GM12878 (cell line): ENCODE measurements at regions not wholly inside any gene's neighbourhood (a gene's known extent, or its start where the extent isn't known, plus 50 kb on each side); places are given as distances from the start of the nearest gene placed in this dataset.
A peak's percentile ranks its signal among the peaks of the same experiment; 100 is the strongest.

Experiments
- ATAC-seq: fragments of 200-7000 bp; cut with Tn5 transposase; 3 replicates; pipeline ENCODE4 v1.9.1; 2020; ENCODE audit warnings: mild to moderate bottlenecking, moderate library complexity
- BruUV-seq: library from RNA; stranded (reverse); fragments of 400-500 nt; replicated peaks from 2 replicates; lab custom pipeline; 2021; lab: Mats Ljungman, UMichigan
- CTCF ChIA-PET: fragments of 300-600 bp; sonication (Branson Sonifier 250); formaldehyde crosslinking; extraction: SDS; loops from one replicate; lab custom pipeline; 2021; ENCODE audit warnings: inconsistent platforms; lab: Yijun Ruan, JAX
- POLR2A ChIA-PET: fragments of 350-600 bp; formaldehyde crosslinking; extraction: SDS; loops from one replicate; lab custom pipeline; 2021; ENCODE audit warnings: inconsistent platforms; lab: Charles Lee
- RAD21 ChIA-PET: fragments of 300-600 bp; sonication (Branson Sonifier 250); formaldehyde crosslinking; loops from one replicate; lab custom pipeline; 2023; ENCODE audit warnings: antibody characterized with exemption; ENCODE audit not compliant: unreplicated experiment; lab: Charles Lee
- SMC1A ChIA-PET: fragments of 300-600 bp; sonication (Branson Sonifier 250); formaldehyde crosslinking; loops from one replicate; lab custom pipeline; 2023; ENCODE audit not compliant: unreplicated experiment, uncharacterized antibody; lab: Charles Lee
- DNase-seq: peaks from one replicate; pipeline ENCODE4 v3.0.0-alpha.2; 2011; ENCODE audit warnings: low read depth, low spot score
- FAIRE-seq: peaks from 3 replicates; lab custom pipeline; 2011; peaks lifted over from hg19 to GRCh38; lab: Jason Lieb, UNC
- H2AFZ ChIP-seq: 2 replicates; pipeline ENCODE4 v1.6.0; 2011; ENCODE audit warnings: low read depth, low read length, control low read depth; ENCODE audit not compliant: control insufficient read depth
- H3K27ac ChIP-seq: 2 replicates; pipeline ENCODE4 v1.5.1; 2011; ENCODE audit warnings: control low read depth; ENCODE audit not compliant: control insufficient read depth, insufficient read depth
- H3K27me3 ChIP-seq, 2 experiments: replicated peaks in 1 of 2; 2 replicates each; pipeline versions ENCODE4 v1.6.0 to v1.6.1; 2011; ENCODE audit warnings: low read length in 1 of 2; ENCODE audit not compliant: control insufficient read depth in 2 of 2, insufficient read depth in 2 of 2
- H3K36me3 ChIP-seq, 2 experiments: 2 replicates each; pipeline ENCODE4 v1.5.1; 2011; ENCODE audit warnings: low read length in 1 of 2; ENCODE audit not compliant: control insufficient read depth in 2 of 2, insufficient read depth in 2 of 2
- H3K4me1 ChIP-seq: 2 replicates; pipeline ENCODE4 v1.6.1; 2011; ENCODE audit warnings: mild to moderate bottlenecking, low read length, moderate library complexity, mixed read lengths; ENCODE audit not compliant: control insufficient read depth, insufficient read depth
- H3K4me2 ChIP-seq: 2 replicates; pipeline ENCODE4 v1.6.0; 2011; ENCODE audit warnings: control low read depth; ENCODE audit not compliant: control insufficient read depth, insufficient read depth
- H3K4me3 ChIP-seq: fragments of 200-600 bp; sonication (generic); 2 replicates; pipeline ENCODE4 v1.5.1; 2016
- H3K79me2 ChIP-seq: 2 replicates; pipeline ENCODE4 v1.6.0; 2011; ENCODE audit warnings: low read length; ENCODE audit not compliant: control insufficient read depth, insufficient read depth
- H3K9ac ChIP-seq: 2 replicates; pipeline ENCODE4 v1.8.0; 2011; ENCODE audit warnings: low read length, control low read depth, mixed read lengths; ENCODE audit not compliant: control insufficient read depth, insufficient read depth
- H3K9me3 ChIP-seq: replicated peaks from 3 replicates; pipeline ENCODE4 v1.5.1; 2011; ENCODE audit warnings: mild to moderate bottlenecking, low read length; ENCODE audit not compliant: control insufficient read depth, insufficient read depth
- H4K20me1 ChIP-seq: 2 replicates; pipeline ENCODE4 v1.6.0; 2011; ENCODE audit not compliant: control insufficient read depth, insufficient read depth
- BMI1 ChIP-seq: fragments of 450-650 bp; IDR thresholded peaks from 2 replicates; pipeline ENCODE4 v1.6.1; 2016; ENCODE audit warnings: mild to moderate bottlenecking, moderate library complexity, borderline replicate concordance
- MXI1 ChIP-seq: fragments of 150-350 bp; IDR thresholded peaks from 2 replicates; pipeline ENCODE4 v1.6.1; 2011; ENCODE audit warnings: low read depth, mild to moderate bottlenecking, inconsistent platforms, low read length, improper control_type of control experiment
- POU2F2 ChIP-seq: IDR thresholded peaks from 3 replicates; pipeline ENCODE4 v1.6.1; 2011; ENCODE audit warnings: low read depth, mild to moderate bottlenecking, low read length, borderline replicate concordance
- RCOR1 ChIP-seq: conservative IDR thresholded peaks from 2 replicates; pipeline ENCODE4 v1.6.1; 2012; ENCODE audit warnings: low read depth, low read length, improper control_type of control experiment
- RUNX3 ChIP-seq: IDR thresholded peaks from 2 replicates; pipeline ENCODE4 v1.6.1; 2012; ENCODE audit warnings: low read length, inconsistent platforms
- SIN3A ChIP-seq: IDR thresholded peaks from 2 replicates; pipeline ENCODE4 v1.6.1; 2012; ENCODE audit warnings: low read depth, low read length, improper control_type of control experiment
- SREBF1 ChIP-seq: IDR thresholded peaks from 2 replicates; pipeline ENCODE4 v1.6.1; 2012; ENCODE audit warnings: mild to moderate bottlenecking, low read length
- WRNIP1 ChIP-seq: IDR thresholded peaks from 2 replicates; pipeline ENCODE4 v1.6.1; 2011; ENCODE audit warnings: low read depth, low read length, improper control_type of control experiment, borderline replicate concordance
- ZNF24 ChIP-seq: fragments of 450-650 bp; IDR thresholded peaks from 2 replicates; pipeline ENCODE4 v1.6.1; 2017; ENCODE audit warnings: antibody characterized with exemption, mild to moderate bottlenecking
- WGBS: methylation state at CpG from one replicate; pipeline ENCODE4 v1.1.6; 2016; ENCODE audit warnings: low lambda C conversion rate; ENCODE audit not compliant: insufficient replicate concordance, insufficient coverage; ENCODE audit errors: missing lambda C conversion rate; 5-methylcytosine and 5-hydroxymethylcytosine counted together
- in situ Hi-C: fragments of 300-500 bp; cut with MboI; formaldehyde crosslinking; loops from 9 replicates; pipeline ENCODE4 v1.14.3; 2018; ENCODE audit warnings: mixed read lengths
- intact Hi-C: fragments of 100-400 bp; cut with micrococcal nuclease; formaldehyde crosslinking; loops from one replicate; pipeline ENCODE4 v1.14.2; 2022; ENCODE audit not compliant: unreplicated experiment
- TF ChIP-seq, protein P1 (sequence below): IDR thresholded peaks from 2 replicates; pipeline ENCODE4 v1.6.1; 2012; ENCODE audit warnings: low read depth, low read length, improper control_type of control experiment
- TF ChIP-seq, protein P2 (sequence below): fragments of 450-650 bp; IDR thresholded peaks from 2 replicates; pipeline ENCODE4 v1.6.1; 2018; ENCODE audit warnings: mild to moderate bottlenecking, low read depth, moderate library complexity; ENCODE audit not compliant: partially characterized antibody
- TF ChIP-seq, protein P3 (sequence below): fragments of 450-650 bp; IDR thresholded peaks from 2 replicates; pipeline ENCODE4 v1.6.1; 2016; ENCODE audit warnings: mild to moderate bottlenecking, moderate library complexity, borderline replicate concordance
- TF ChIP-seq, protein P4 (sequence below): IDR thresholded peaks from 2 replicates; pipeline ENCODE4 v1.6.1; 2012; ENCODE audit warnings: mild to moderate bottlenecking, low read depth, low read length

DNA sequence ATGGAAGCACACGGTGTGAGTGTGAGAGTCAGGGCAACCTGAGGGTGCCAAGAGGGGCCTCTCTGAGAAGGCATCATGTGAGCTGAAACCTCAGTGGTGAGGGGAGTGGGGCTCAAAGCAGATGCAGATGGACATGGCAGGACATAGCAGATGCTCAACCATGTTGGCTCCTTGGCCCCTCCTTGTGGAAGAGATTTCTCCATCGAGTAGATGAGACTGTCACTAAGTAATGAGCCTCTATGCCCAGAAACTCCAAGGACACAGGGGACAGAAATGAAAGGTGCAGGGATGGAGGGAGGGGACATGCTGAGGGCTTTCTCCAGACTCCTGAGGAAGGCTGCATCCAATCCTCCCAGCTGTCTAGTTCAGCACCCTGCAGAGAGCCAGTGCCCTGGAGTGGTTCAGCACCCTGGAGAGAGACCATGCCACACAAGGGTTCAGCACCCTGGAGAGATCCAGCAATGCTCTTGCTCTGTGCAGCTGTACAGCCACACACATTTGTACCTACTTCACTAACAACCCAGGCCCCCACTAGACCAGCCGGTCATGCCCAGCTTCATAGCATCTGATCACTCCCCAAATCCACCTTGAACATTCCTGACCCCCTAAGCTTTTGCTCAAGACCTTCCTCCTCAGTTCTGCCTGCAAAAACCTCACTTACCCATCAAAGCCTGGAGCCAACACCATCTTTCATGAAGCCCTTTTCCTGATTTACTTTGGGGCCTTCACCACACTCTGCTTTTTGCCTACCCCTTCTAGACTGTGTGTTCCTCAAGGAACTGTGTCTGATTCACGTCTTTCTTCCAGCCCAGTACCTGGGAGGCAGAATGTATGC, 252.0 kb downstream of the CTTN start:
- Histone ChIP-seq H3K9me3 (no peaks in the 10 kb centered on the region; the same call in 2 of the 3 replicates), H3K27me3 (no peaks in the 10 kb centered on the region), H3K79me2 (no peaks in the 10 kb centered on the region), H3K9ac (no peak overlapping the region), H3K4me1 (no peaks in the 10 kb centered on the region), H3K36me3 (no peaks in the 10 kb centered on the region), H3K27ac (no peak overlapping the region), H4K20me1 (no peaks in the 10 kb centered on the region), H3K4me2 (no peak overlapping the region), H2AFZ (no peak overlapping the region), H3K4me3 (no peak overlapping the region)
- ChIA-PET CTCF (no interaction called here), POLR2A (no interaction called here), RAD21 (no interaction called here), SMC1A (no interaction called here)
- intact Hi-C loops (no loop called here), in situ Hi-C loops (no loop called here)
- BruUV-seq: no TSS peak
- FAIRE-seq (peak; percentile 35), DNase-seq (no peak), ATAC-seq (peak; percentile 85)
- WGBS: 0% methylated on average over 4 of the region's 4 CpGs
- TF ChIP-seq SIN3A (peak; percentile 87), RUNX3 (peak; percentile 19; the same call in 1 of the 2 replicates), SREBF1 (peak; percentile 95), ZNF24 (0 out of 2 replicates have a peak, but pooled peaks have one; percentile 9), WRNIP1 (no peak), MXI1 (peak; percentile 83), RCOR1 (peak; percentile 98), POU2F2 (no peak), BMI1 (no peak)
- TF ChIP-seq, protein P1, sequence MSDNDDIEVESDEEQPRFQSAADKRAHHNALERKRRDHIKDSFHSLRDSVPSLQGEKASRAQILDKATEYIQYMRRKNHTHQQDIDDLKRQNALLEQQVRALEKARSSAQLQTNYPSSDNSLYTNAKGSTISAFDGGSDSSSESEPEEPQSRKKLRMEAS: 0 out of 2 replicates have a peak, but pooled peaks have one; percentile 37
- TF ChIP-seq, protein P2, sequence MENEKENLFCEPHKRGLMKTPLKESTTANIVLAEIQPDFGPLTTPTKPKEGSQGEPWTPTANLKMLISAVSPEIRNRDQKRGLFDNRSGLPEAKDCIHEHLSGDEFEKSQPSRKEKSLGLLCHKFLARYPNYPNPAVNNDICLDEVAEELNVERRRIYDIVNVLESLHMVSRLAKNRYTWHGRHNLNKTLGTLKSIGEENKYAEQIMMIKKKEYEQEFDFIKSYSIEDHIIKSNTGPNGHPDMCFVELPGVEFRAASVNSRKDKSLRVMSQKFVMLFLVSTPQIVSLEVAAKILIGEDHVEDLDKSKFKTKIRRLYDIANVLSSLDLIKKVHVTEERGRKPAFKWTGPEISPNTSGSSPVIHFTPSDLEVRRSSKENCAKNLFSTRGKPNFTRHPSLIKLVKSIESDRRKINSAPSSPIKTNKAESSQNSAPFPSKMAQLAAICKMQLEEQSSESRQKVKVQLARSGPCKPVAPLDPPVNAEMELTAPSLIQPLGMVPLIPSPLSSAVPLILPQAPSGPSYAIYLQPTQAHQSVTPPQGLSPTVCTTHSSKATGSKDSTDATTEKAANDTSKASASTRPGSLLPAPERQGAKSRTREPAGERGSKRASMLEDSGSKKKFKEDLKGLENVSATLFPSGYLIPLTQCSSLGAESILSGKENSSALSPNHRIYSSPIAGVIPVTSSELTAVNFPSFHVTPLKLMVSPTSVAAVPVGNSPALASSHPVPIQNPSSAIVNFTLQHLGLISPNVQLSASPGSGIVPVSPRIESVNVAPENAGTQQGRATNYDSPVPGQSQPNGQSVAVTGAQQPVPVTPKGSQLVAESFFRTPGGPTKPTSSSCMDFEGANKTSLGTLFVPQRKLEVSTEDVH: peak; percentile 35
- TF ChIP-seq, protein P3, sequence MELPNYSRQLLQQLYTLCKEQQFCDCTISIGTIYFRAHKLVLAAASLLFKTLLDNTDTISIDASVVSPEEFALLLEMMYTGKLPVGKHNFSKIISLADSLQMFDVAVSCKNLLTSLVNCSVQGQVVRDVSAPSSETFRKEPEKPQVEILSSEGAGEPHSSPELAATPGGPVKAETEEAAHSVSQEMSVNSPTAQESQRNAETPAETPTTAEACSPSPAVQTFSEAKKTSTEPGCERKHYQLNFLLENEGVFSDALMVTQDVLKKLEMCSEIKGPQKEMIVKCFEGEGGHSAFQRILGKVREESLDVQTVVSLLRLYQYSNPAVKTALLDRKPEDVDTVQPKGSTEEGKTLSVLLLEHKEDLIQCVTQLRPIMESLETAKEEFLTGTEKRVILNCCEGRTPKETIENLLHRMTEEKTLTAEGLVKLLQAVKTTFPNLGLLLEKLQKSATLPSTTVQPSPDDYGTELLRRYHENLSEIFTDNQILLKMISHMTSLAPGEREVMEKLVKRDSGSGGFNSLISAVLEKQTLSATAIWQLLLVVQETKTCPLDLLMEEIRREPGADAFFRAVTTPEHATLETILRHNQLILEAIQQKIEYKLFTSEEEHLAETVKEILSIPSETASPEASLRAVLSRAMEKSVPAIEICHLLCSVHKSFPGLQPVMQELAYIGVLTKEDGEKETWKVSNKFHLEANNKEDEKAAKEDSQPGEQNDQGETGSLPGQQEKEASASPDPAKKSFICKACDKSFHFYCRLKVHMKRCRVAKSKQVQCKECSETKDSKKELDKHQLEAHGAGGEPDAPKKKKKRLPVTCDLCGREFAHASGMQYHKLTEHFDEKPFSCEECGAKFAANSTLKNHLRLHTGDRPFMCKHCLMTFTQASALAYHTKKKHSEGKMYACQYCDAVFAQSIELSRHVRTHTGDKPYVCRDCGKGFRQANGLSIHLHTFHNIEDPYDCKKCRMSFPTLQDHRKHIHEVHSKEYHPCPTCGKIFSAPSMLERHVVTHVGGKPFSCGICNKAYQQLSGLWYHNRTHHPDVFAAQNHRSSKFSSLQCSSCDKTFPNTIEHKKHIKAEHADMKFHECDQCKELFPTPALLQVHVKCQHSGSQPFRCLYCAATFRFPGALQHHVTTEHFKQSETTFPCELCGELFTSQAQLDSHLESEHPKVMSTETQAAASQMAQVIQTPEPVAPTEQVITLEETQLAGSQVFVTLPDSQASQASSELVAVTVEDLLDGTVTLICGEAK: peak; percentile 86
- TF ChIP-seq, protein P4, sequence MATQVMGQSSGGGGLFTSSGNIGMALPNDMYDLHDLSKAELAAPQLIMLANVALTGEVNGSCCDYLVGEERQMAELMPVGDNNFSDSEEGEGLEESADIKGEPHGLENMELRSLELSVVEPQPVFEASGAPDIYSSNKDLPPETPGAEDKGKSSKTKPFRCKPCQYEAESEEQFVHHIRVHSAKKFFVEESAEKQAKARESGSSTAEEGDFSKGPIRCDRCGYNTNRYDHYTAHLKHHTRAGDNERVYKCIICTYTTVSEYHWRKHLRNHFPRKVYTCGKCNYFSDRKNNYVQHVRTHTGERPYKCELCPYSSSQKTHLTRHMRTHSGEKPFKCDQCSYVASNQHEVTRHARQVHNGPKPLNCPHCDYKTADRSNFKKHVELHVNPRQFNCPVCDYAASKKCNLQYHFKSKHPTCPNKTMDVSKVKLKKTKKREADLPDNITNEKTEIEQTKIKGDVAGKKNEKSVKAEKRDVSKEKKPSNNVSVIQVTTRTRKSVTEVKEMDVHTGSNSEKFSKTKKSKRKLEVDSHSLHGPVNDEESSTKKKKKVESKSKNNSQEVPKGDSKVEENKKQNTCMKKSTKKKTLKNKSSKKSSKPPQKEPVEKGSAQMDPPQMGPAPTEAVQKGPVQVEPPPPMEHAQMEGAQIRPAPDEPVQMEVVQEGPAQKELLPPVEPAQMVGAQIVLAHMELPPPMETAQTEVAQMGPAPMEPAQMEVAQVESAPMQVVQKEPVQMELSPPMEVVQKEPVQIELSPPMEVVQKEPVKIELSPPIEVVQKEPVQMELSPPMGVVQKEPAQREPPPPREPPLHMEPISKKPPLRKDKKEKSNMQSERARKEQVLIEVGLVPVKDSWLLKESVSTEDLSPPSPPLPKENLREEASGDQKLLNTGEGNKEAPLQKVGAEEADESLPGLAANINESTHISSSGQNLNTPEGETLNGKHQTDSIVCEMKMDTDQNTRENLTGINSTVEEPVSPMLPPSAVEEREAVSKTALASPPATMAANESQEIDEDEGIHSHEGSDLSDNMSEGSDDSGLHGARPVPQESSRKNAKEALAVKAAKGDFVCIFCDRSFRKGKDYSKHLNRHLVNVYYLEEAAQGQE: peak; percentile 99
